ENCODE measurements at regions not wholly inside any gene's neighbourhood (a gene's known extent, or its start where the extent isn't known, plus 50 kb on each side); places are given as distances from the start of the nearest gene placed in this dataset.
A peak's percentile ranks its signal among the peaks of the same experiment; 100 is the strongest.

DNA sequence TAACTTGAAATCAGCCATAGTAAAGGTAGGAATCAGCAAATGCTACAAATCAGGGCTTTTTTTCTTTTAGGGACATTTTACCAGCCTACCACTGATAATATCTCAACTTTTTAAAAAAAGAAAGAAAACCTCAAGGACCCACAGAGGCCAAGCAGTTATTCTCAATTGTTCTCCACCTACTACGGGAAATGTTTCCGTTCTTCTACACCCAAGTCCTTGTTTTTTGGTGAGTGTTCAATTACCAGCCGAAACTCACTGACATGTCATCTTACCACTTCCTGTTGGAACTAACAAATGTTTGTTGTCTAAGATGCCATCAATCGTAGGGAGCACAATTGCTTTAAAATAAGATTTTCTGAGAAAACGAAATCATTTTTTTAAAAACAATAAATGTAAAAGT, 50.2 kb upstream of the CDK1 start:
- DNase-seq = no peak

DNA sequence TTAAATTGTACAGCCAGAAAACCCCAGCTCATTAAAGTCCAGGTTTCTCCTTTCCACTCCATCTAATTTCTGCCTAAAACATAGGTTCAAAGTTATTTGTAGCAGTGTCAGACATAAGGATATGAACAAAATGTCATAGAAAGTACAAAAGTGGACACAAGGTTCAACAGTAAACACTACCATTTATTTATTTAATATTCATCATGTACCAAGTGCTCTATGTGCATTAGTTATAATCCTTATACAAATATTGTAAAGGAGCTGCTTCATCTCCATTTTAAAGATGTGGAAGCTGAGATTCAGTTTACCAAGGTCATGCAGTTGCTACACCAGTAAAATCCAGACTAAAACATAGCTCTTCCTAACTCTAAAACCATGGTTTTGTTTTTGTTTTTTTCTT, 52.0 kb upstream of the CDK1 start:
- DNase-seq = no peak

DNA sequence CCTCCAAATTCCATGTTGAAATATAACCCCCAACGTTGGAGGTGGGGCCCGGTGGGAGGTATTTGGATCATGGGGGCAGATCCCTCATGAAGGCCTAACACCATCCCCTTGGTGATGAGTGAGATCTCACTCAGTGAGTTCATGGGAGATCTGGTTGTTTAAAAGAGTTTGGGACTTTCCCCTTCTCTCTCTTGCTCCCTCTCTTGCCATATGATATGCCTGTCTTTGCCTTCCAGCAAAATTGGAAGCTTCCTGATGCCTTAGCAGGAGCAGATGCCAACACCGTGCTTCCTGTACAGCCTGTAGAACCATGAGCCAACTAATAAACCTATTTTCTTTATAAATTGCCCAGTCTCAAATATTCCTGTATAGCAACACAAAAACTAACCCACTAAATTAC, 55.7 kb upstream of the CDK1 start:
- DNase-seq = no peak

DNA sequence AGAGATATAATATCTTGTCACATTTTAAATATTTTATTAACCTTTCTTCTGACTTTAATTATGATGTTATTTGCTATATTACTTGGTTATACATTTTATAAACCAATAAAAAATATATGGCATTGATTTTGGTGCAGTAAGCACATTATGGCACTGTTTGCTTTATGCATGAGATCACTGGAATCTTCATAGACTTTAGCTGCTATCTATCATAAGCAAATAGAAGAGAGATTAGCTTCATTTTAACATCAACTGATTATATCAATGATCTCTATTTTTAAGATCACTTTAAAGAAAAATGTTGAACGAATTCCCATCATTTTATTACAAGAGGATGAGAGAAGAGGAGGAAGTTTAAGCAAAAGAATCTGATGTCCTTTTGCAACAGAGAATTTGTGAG, 58.6 kb upstream of the CDK1 start:
- no peak for DNase-seq

DNA sequence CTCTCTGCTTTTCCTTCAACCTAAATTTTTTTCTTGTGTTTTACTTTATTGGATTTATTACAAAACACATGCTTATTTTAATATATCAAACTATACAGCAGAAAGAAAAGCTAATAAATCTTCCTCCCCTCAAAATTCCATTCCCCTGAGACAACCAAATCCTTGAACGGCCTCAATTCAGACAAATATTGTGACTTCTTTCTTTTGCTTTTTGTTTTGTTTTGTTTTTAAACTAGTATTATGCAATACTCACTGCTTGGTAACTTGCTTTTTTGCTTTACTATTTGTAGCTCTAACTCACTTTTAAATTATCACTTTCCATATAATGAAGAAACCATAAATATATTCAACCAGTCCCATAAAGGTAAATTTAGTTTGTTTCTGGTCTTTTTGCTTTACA, 59.4 kb upstream of the CDK1 start:
- DNase-seq = no peak

DNA sequence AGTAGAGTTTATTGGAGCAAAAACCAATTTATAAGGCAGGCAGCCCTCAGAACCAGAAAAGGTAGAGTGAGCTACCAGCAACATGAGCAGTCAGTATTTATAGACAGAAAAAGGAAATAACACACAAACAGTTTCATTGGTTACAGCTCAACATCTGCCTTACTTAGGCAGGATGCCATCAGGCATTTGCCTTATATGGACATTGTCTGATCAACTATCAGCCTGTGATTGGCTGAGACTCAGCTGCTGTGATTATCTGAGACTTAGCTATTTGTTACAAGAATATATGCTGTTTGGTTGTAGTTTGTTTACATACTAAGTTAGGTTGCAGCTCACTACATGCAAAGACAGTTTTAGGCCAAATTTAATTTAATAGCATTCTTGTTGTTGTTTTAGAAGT, 60.4 kb upstream of the CDK1 start:
- DNase-seq = no peak

DNA sequence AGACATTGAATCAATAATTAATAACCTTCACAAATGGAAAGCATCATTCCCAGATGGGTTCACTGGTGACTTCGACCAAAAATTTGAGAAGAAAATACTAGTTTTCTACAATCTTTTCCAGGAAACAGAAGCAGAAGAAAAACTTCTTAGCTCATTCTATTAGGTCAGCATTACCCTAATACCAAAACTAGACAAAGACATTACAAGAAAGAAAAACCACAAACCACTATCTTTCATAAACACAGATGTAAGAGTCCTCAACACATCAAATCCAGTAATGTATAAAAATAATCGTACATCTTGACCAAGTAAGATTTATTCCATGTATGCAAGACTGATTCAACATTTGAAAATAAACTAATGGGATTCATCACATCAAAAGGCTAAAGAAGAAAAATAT, 64.0 kb upstream of the CDK1 start:
- no peak for DNase-seq

DNA sequence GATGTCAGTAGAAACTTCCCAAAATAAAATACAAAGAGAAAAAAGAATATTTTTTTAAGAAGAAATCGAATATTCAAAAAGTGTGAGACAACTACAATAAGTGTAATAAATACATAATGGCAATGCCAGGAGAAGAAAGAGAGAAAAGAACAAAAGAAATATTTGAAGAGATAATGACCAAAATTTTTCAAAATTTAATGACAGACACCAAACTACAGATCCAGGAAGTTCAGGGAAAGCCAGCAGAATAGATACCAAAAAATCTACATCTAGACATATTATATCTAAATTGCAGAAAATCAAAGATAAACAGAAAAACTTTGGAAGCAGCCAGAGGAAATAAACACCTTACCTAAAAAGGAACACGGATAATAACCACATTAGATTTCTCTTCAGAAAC, 66.8 kb upstream of the CDK1 start:
- no peak for DNase-seq

DNA sequence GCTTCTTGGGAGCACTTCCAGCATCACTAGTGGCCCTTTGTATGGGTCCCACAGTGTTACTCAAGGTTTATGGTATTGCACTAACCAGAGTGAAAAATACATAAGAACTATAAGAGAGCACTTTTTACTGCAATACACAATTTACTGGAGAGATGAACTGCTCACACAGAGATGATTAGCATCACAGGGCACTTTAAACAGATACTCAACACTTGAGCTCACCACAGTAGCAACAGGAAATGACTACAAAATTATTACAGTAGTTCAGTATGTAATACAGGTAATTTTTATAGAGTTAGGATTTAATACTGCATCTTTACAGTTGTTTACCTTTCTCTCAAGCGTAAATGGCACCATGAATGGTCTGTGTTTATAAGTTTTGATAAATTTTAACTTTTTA, 68.2 kb upstream of the CDK1 start:
- DNase-seq = no peak

DNA sequence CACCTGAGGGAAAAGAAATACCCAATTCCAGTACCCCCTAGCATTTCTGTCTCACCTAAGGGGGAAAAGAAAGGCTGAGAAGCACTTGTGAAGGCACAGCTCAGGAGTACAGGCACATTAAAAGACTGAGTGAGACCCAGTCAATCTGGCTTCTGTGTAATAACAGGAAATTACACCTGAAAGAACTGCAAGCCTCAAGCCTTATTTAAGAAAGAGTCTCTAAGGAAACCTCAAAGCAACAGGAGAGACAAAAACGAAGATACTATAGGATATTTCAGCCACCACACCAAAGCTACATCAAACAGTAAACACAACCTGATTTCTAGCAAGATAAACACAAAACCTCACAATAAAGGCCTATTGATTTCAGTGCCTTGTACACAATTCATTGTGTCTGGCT, 69.6 kb upstream of the CDK1 start:
- no peak for DNase-seq

DNA sequence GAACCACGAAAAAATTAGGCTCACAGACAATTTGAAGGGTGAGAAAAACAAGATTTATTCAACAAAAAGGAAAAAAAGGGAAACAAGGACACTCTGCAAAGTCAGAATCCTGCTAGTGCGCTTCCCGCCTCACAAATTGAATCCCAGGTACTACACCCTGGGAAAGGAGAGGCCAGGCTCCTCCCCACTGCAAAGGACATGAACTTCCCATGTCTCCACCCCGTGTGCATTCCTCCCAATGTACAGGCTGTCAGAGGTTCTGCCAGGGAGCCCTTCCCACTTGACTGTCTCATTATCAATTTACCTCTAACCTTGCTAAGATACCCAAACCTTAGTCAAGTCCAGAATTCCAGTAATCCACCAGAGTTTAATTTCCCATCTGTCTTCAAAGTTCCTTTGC, 70.4 kb upstream of the CDK1 start:
- no peak for DNase-seq

DNA sequence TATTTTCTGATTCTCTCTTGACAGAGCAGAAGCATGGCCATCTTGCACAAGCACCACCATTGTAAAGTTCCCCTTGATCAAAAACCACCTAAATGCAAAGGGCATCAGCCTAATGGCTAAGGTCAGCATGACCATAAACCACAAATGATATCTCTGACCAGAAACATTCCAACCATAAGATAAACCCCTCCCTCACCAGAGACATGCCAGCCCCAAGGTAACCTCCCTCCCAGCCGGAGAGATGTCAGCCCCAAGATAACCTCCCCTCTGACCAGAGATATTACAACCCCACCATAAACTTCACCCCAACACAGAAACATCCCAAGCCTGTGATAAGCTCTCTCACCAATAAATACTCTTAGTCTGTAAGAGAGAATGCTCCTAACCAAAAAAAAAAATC, 72.1 kb upstream of the CDK1 start:
- no peak for DNase-seq

DNA sequence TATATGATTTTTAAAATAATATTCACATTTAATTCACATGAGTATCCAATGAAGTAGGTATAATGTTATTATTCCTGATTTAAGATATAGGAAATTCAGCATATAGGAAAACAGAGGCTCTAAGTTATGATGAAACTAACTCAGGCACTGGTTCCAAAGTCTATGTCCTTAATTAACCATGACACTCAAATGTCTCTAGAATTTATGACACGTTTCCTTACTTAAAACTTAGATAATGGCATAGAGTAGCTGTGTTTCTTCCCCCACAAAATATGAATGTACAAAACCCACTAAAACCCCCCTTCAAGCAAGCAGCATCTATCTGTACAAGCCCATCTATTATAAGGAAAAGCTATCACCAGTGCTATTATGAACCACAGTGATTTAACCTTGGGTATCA, 72.9 kb upstream of the CDK1 start:
- no peak for DNase-seq

DNA sequence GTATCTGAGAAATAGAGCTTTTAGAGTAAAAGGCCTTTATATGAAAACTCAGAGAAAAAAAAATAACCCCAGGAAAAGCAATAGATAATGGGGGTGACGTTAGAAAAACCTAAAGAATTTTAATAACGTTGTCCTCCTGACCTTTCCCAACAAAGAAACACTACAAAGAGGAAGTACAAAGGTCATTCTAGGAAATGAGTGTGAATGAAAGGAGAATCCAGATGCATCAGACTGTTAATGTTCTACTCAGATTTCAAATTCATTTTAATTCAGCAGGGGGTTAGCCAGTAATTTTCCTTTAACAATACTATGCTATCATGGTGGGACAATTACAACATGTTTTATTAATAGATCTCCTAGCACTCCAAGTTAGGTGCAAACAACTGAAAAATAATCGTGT, 73.8 kb upstream of the CDK1 start:
- DNase-seq = no peak

DNA sequence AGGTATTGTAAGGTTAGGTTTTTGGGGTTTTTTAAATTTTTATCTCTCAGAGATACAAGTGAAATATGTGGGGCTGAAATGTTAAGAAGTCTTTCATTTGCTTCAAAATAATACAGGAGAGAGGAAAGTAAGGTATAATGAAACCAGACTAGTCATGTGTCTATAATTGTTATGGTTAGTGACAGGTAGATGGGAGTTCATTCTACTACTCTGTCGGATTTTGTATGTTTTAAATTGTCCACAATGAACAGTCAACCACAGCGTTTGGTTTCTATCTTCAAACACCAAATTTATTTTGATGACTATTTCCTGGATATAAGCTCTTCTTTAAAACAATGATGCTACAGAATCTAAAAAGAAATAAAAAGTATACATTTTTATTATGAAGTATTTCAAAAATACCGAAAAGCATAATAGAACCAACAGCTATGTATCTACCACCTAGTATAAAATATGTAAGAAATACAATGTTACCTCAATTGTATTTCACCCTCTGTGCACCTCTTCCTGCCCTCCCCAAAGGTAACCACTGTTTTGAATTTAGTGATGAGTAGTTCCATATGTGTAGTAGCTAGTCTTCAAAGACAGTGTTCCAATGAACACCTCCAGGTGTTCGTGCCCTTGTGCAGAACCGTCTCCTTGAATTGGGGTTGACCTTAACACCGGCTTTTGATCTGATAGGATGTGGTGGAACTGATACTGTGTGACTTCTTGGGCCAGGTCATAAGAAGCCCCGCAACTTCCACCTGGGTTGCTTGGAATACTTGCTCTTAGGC, 74.8 kb upstream of the CDK1 start:
- no peak for DNase-seq

DNA sequence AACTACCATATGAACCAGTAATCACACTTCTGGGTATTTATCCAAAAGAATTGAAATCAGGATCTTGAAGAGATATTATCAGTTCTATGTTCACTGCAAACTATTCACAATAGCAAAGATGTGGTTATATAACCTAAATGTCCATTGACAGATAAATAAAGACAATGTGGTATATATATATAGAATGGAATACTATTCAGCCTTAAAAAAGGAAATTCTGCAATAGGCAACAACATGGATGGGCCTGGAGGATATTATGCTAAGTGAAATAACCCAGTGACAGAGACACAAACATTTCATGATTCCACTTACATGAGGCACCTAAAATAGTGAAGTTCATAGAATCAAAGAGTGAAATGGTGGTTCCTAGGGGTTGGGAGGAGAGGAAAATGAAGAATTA, 90.6 kb upstream of the CDK1 start:
- DNase-seq = no peak

DNA sequence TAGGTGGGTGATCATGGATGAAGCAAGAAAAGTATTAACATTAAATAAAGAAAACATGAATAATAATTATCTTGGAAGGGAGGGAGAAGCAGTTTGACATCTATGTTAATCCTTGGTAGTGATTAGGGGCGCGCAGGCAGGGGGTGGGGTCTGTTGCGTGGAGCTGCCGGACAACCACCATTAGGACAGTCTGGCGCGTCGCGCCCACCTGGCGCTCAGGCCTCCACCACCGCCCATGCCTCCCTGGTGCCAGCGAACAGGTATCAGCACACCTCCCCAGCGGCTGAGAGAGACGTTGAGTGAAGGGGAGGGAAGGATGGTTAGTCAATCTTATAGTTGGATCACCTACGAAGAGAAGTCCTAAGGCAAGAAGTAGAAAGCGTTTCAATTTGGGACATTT, 94.2 kb upstream of the CDK1 start:
- DNase-seq = no peak

DNA sequence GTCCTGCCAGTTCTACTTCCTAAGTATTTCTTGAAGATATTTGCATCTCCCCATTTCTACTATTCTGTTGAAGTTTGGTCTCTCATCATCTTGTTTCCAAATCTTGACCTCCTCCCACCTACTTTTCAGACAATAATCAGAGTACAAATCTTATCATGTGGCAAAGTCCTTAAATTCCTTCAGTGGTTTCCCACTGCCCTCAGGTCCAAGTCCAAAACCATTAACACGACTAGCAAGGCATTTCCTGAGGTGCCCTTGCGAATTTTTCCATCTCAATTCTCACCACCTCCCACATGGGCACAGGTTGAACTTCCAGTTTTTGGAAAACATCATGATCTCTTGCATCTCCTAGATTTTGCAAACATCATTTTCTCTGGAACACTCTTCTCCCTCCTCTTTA, 97.2 kb upstream of the CDK1 start:
- DNase-seq = no peak

DNA sequence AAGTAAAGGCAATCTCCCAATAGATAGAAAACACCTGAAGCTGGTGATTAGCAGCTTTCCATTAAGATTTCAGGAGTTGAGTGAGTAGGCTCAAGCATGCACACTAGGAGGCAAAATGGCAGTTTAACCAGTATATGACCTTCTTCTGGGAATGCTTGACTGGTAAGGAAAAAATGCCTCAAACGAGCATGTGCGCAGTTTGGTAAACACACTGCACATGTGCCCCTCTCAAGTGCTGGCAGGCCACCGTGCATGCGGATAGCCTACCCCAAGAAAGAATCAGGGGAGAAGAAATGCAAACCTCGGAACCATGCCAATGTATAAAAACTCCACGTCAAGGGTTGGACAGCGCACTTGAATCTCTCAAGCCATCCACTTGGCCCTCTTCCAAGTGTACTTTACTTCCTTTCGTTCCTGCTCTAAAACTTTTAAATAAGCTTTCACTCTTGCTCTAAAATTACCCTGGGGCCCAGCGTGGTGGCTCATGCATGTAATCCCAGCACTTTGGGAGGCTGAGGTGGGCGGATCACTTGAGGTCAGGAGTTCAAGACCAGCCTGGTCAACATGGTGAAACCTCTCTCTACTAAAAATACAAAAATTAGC, 98.8 kb upstream of the CDK1 start:
- DNase-seq = no peak

DNA sequence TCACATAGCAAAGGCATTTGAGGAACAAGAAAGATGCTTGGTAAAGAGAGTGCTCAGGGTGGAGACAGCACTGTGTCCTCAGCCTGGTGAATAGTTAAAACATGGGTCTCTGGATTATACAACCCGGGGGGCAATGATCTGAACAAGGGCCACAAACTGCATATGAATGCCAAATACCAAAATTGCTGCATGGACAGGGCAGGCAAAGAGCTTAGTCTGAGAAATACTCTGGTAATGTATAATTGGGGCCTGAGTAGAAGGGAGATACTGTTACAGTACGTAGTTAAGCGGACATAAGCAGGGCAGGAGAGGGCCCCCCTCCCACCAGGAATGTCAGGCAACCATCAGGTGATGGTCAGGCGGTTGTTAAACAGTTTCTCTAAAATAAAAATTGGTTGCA, 99.3 kb upstream of the CDK1 start:
- no peak for DNase-seq

DNA sequence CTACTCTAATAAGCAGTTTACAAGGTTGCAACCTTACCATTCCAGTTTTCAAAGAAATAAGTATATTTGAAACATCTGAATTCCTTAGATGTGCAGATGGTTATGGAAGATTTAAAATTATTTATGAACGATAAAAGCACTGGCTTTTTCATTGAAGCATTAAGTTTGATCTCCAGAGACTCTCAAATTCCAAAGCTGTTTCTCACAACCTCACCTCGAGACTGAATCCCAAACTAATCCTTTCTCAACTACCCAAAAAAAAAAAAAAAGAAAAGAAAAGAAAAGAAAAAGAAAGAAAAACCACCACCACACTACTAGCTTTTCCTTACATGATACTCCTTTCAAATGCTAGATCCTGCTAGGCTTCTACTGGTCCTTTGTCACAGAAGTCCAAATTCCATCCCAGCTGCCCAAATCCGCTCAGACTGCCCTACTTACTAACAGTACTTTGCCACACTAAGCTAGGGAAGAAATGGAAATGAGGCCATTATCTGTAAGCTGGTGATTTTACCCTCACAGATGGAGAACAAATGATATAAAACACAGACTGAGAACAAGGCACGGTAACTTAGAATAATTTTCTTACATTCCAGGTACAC, 100.6 kb upstream of the CDK1 start:
- DNase-seq = peak in 3 of 58 donors; percentile 0 to 2 (median 2)

DNA sequence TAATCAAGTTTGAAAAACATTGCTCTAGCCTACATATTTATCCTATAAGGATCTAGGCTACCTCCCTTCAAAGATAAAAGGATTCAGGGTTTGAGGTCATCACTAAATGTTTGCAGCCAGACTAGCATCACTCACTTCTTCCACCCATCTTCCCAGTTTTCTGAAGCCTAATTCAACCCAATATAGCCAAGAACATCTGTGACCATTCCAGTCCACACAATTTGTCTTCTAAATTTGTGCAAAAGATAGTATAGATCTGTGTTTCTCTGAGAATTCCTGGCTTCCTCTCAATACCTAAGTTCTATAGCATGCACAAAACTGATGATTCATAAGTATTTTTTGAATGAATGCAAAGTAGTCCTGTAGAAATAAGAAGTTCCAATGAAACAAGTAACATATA, 103.0 kb upstream of the CDK1 start:
- DNase-seq = no peak

DNA sequence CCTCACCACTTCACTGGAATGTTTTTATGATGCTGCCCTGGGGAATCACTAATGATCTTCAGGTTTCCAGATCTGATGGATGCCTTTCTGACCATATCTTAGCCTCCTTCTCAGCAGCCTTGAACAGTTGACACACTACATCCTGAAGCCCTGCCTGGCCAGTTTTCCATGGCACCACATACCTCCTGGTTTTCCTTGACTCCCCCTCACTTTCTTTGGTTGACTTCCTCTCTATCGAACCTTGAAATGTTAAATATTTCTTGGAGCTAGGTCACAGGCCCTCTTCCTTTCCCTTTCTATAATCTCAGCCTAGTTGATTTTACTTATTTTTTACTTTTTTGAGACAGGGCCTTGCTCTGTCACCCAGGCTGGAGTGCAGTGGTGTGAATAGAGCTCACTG, 108.8 kb upstream of the CDK1 start:
- DNase-seq = no peak
